ENCODE measurements at regions not wholly inside any gene's neighbourhood (a gene's known extent, or its start where the extent isn't known, plus 50 kb on each side); places are given as distances from the start of the nearest gene placed in this dataset.

GRCh38 chr12:61694214-61694613, 566.0 kb upstream of the USP15 start:
- no peak for DNase-seq

DNA sequence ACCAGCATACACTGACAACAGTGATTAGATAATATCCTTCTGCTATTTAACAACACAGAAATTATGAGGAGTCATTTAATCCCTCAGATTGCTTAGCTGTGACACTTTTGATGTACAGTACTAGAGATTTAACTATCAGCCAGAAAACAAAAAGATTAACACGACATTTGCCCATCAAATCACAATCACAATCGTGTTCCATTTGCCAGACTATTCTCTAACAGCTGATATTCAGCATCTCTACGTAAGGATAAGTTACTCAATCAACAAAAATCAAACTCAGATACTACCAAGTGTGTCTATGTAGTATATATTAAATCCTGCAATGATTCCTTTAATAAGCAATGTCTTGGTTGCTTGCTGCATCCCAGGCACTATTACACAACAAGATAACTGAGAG, 558.7 kb upstream of the USP15 start:
- no peak for DNase-seq

GRCh38 chr12:61706783-61707182, 553.4 kb upstream of the USP15 start:
- DNase-seq, result no peak

DNA sequence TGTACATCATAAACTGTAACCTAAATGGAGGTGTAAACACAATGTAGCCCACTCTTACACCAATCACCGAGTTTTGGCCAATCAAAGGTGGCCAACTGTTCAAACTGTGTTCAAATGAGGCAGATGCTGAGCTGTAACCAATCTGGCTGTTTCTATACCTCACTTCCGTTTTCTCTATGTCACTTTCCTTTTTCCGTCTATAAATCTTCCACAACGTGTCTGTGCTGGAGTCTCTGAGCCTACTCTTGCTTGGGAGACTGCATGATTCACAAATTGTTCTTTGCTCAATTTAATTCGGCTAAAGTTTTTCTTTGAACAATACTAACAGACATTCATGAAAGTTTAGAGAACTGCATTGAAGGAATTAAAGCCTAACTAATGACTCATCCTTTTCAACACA, 547.1 kb upstream of the USP15 start:
- no peak for DNase-seq

DNA sequence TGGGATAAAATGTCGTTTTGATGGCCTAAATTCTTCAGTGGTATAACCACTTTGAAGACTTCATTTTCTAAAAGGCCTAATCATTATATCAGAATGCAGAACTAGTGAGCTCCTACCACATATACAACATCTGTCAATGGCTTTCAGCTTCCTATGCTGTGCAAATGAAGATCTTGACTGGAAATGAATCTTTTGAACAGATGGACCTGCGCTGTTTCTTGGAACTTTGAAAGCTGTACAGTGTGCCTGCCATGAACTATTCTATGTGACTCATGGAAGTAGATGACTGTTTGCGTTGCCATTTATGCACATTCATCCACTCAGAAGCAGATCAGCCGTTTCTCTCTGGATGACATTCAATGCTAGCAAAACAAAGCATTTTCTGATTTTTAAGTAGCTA, 542.2 kb upstream of the USP15 start:
- no peak for DNase-seq

- DNase-seq, result no peak
Measured at GRCh38 chr12:61739925-61740324, 520.3 kb upstream of the USP15 start.

DNA sequence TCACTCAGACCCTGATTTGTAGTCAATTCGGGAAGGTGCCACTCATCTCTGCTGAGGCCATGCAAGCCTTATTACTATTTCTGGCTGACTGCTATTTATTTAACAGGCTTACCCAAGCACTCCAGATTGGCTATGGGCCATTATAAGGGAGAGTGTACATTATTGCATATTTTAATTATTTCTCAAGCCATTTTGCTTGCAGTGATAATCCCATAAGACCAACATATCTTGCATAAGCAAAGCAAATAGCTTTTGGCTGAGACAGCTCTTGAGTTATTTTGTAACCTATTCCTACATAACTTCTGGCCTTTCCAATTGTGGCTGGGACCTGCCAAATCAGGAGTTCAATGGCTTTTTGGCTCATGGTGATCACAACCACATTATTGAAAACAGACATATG, 509.6 kb upstream of the USP15 start:
- no peak for DNase-seq

GRCh38 chr12:61754214-61754613, 506.0 kb upstream of the USP15 start:
- DNase-seq, result no peak

DNA sequence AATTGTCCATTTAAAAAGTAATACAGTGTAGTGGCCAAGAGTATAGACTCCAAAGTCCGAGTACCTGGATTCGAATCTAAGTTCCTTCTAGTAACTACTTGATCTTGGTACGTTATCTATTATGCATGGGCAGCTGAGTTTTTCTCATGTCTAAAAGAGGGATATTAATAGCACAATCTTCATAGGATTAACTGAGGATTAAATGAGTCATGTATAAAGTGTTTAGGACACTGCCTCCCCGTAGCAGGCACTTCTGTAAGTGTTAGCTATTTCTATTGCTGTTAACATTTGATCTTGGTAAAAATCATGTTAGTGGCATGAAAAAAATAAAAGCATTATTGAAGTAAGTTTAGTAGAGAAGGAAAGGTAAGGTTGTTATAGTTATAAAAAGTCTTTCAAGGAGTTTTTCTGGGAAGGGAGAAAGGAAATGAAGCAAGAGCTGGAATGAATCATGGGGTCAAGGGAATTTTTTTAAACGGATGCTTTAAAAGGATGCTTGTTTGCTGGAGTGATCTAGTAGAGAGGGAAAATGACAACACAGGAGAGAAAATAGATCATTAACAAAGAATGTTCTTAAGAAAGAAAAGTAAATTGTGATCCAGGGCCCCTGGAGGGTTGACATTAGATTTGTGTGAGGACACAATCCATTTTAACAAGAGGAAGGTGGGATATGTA, 502.2 kb upstream of the USP15 start:
- DNase-seq, result no peak

GRCh38 chr12:61758661-61759060, 501.5 kb upstream of the USP15 start:
- DNase-seq, result no peak

- no peak for DNase-seq
Measured at GRCh38 chr12:61765926-61766325, 494.3 kb upstream of the USP15 start.

- no peak for DNase-seq
Measured at GRCh38 chr12:61780435-61780834, 479.8 kb upstream of the USP15 start.

DNA sequence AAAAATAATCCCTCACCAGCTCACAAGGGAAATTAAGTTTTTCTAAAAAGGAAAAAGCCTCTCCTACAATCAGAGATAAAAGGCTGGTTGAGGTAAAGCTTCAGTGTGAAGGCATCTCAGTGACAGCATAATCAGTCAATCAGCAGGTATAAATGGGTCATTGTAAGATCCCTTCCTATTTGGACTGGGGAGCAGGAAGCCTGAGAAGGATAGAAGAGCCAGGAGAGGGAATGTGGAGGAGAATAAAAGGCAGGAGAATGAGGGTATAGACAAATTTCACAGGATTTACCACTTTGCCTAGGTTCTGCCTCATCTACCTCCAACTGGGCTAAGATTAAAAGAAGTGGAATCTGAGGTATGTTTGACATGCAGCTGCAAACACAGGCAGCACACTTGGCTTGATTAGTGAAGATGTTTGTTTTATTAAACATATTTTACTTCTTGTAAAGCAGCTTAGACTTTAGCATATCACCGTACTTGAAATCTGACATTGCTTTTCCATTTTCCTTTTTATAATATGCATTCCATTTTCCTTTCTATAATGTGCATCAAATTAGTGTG, 479.1 kb upstream of the USP15 start:
- DNase-seq, result no peak

GRCh38 chr12:61796846-61797245, 463.4 kb upstream of the USP15 start:
- no peak for DNase-seq

DNA sequence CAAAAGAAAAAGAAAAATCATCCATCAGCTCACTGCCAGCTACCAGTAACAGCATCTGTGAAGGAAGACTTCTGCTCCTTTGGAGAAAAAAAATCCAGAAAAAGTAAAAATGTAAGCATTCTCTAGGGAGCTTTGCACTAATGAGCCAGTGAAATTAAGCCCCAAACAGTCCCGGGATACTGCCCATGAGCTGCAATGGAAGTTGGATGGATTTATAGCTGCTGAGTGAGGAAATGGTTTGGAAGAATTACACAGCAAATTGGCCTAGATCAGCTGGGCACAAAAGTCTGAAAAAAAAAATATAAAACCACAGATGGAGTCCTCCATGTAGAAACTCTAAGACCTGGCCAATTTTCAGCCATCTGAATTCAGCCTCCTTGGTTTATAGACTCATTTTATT, 462.9 kb upstream of the USP15 start:
- DNase-seq, result no peak

GRCh38 chr12:61798778-61799177, 461.4 kb upstream of the USP15 start:
- no peak for DNase-seq

- DNase-seq, result no peak
Measured at GRCh38 chr12:61804301-61804700, 455.9 kb upstream of the USP15 start.

- no peak for DNase-seq
Measured at GRCh38 chr12:61808856-61809255, 451.3 kb upstream of the USP15 start.

- no peak for DNase-seq
Measured at GRCh38 chr12:61810486-61810885, 449.7 kb upstream of the USP15 start.

DNA sequence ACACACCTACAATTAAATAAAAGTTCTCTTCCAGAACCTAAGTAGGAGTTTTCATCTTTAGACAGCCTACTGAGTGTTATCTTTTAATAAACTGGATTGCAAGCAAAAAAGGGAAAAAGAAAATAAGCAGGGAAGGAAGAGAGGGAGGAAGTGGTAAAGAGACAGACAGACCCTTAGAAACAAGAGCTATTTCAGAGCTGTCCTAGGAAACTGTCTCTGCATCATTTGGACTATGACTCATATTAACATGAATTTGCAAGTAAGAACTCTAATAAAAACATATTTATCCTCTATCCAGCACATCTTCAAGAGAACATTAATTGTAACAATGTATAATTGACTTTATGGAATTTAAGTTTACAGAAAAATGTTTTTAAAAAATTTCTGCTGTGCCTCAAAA, 438.8 kb upstream of the USP15 start:
- no peak for DNase-seq

- DNase-seq, result no peak
Measured at GRCh38 chr12:61823102-61823501, 437.1 kb upstream of the USP15 start.

DNA sequence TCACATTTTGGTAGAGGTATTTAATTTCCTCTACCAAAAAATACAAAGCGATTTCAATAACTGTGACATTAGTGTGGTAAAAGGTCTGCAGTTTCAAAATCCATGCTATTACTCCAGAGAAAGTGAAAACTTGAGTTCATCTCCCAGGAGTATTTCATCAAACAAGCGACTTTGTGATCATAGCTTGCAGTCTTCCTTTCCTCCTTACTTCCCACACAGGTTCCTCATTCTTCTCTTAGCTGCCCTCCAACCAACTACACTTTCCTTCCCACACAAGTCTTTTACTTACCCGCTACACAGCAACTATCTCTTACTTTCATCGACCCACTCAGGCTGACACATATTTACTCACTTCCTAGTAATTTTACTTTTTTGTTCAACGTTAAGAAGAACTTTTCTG, 413.4 kb upstream of the USP15 start:
- DNase-seq, result no peak

- DNase-seq, result no peak
Measured at GRCh38 chr12:61848893-61849292, 411.3 kb upstream of the USP15 start.

- DNase-seq, result no peak
Measured at GRCh38 chr12:61853945-61854344, 406.3 kb upstream of the USP15 start.

DNA sequence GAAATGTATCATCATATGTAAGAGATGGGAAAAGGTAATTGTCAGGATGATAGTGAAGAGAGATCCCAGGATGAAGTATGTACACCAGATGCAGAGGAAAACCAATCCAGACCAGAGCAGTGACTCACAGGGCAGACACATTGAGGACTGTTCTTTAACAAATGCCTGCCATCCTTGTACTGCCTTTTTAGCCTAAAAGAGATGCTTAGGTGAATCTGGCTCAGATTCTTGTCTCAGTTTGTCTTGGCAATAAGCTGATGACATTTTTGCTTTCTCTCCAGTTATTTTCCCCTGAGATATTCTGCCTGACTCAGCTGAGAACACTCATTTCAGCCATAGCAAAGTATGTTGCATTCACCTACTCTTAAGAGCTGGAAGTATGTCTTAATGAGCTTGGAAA, 405.3 kb upstream of the USP15 start:
- no peak for DNase-seq

Data from retina (tissue), 1 donor.